SK-N-MC (cell line): ENCODE measurements at regions not wholly inside any gene's neighbourhood (a gene's known extent, or its start where the extent isn't known, plus 50 kb on each side); places are given as distances from the start of the nearest gene placed in this dataset.

Source experiments
- EZH2 ChIP-seq: fragments of 200-600 bp; sonication (generic); IDR thresholded peaks from one replicate; pipeline ENCODE4 v1.6.1; 2017; ENCODE audit warnings: antibody characterized with exemption
- POLR2AphosphoS5 ChIP-seq: IDR thresholded peaks from 2 replicates; pipeline ENCODE4 v1.6.1; 2012; ENCODE audit warnings: mild to moderate bottlenecking, low read depth, low read length, borderline replicate concordance

- TF ChIP-seq EZH2 = no peak
- no peak for TF ChIP-seq POLR2AphosphoS5
These were observed 344.5 kb upstream of the LRATD1 start for GRCh38 chr2:14288016-14288415.
